ENCODE measurements at regions not wholly inside any gene's neighbourhood (a gene's known extent, or its start where the extent isn't known, plus 50 kb on each side); places are given as distances from the start of the nearest gene placed in this dataset.
"Not testable (repeated sequence)": the region's sequence is repeated elsewhere in the genome, so short reads cannot be mapped to it uniquely, and the experiment has no call there.

DNA sequence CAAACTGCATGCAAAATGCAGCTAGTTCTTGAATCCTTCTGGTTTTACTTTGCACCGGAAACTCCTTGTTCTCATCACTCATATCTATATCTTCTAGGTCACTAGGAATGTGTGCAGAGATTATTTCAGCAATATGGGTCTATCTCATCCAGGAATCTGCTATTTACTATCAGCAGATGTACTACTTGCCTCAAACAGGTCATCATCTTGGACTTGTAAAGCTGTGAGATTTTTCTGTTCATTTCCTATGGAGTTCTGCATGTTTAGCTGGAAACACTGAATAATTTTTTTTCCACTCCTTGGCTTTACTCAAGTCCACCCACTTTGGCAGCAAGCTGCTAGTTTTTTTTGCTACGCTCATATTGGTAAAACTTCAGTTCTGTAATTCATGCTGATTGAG is 334.8 kb downstream of the RPIA start:
- not testable (repeated sequence) for DNase-seq

DNA sequence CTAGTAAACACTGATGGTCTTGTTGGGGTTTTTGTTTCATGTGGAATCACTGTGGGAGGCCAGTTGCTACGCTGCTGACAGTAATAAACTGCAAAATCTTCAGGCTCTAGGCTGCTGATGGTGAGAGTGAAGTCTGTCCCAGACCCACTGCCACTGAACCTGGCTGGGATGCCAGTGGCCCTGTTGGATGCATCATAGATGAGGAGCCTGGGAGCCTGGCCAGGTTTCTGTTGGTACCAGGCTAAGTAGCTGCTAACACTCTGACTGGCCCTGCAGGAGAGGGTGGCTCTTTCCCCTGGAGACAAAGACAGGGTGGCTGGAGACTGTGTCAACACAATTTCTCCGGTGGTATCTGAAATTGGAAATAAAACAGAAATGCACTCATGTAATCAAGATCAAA is 335.6 kb downstream of the RPIA start:
- not testable (repeated sequence) for DNase-seq

DNA sequence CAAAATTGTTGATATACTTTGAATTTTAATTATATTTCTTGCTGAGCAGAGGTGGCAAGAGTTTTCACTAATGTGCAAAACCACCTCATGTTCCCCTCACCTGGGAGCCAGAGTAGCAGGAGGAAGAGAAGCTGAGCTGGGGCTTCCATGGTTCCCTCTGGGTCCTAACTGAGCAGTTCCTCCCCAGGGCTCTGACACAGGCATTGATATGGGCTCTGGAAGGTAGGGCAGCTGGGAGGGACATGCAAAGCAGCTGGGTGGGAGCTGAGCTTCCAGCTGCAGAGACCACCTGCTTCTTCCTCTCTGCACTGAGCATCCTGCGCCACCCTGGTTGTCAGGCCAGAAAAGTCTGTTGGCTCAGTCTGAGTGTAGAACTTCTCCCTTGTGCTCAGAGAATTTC is 336.1 kb downstream of the RPIA start:
- not testable (repeated sequence) for DNase-seq

DNA sequence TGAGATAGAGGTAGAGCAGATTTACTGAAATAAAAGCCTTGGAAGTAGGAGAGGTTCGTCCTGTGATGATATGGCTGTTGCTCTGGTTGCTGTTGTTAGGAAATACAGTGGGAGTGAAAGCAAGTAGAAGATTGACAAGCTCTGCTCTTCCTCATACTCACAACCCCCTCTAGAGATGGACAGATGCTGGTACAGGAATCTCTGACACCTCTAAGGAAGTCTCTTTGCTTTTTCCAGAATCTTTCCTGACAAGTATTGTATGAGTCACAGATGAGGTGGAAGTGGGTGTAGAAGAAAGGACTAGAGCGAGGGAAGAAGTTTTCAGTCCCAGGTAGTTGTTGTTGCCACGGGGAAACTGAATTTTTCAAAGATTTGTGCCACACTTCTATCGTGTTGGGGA is 337.8 kb downstream of the RPIA start:
- DNase-seq, result not testable (repeated sequence)

DNA sequence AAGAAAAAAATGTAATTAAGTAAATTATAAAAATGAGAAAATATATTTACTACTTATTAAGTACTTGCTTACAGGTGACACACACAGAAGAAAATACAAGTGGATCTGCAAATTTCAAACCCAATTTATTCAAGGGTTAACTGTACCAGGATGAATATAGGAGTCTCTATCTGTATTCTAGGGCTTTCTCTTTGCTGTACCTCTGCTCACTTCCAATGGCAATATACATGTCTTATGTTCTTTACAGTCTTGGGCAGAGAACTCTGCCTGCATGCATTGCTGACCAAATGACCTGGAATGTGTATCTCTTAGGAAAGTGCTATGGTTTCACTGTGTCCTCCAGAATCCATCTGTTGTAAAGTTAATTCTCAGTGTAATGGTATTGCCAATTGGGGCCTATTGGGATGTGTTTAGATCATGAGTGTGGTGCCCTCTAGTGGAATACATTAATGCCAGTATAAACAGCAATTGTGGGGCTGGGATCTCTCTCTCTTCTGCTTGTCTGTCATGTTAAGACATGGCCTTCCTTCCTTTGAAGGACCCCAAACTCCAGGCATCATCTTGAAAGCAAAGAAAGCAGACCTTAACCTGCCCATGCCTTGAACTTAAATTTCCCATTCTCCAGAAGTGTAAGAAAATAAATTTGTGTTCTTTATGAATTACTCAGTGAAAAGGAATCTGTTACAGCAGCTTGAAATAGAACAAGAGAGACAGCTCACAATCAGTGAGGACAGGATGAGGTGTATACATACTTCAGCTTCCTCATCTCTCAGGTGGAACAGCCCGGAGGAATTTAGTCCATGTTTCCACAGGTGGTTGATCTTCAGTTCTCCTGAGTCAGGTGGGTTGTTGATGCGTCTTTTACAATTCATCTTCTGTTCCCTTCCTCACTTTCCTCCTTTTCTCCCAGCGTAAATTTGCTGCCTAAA is 356.9 kb downstream of the RPIA start:
- peak in 1 of 2 donors; percentile 14 for DNase-seq

DNA sequence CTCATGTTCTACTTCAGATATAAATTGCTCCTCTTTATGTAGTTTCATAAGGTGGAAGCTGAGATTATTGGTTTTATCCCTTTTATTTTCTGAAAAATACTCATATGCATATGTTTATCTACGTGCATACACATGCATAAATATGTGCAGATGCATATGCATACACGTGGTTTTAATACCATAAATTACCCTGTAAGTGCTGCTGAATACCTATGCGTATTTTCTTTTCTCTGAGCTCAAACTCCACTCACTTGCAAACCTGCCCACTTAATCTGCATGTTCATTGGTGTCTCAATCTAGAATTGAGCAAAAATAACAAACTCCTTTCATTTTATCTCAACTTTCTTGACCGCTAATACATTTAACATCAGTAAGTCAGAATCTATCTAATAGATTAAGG is 367.1 kb downstream of the RPIA start:
- not testable (repeated sequence) for DNase-seq

DNA sequence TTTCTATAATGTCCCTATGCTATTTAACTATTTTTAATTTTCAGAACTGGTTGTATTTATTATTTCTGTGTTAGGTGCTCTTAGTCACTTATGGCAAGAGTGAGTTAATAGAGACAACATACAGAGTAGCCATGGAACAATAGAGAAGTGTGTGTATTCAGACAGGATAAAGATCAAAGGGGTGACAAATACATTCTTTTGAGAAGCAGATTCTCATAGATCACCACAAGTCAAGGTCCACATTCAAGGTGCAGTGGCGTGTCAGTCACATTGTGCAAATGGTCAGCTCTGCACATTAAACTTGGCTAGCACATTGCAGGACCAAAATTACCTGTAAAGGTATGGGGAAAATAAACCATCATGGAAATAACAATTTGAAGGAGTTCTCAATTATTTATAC is 369.7 kb downstream of the RPIA start:
- DNase-seq, result not testable (repeated sequence)

DNA sequence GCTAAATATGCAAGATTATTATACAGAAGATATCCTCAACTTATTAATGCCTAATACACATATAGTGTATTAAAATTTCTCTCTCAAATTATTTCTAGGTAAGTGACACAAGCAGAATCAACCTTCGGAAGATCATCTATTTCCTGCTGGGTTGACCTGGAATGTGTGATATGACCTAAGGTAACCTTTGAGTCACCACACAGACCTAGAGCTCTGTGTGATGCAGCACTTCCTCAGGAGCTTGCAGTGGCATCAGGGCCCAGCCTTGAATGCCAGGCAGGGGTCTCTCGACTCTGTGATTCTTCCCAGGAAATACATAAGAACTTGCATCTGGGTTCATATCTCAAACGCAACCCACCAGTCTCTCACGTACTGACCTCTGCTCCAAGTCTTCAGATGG is 385.3 kb downstream of the RPIA start:
- not testable (repeated sequence) for DNase-seq

DNA sequence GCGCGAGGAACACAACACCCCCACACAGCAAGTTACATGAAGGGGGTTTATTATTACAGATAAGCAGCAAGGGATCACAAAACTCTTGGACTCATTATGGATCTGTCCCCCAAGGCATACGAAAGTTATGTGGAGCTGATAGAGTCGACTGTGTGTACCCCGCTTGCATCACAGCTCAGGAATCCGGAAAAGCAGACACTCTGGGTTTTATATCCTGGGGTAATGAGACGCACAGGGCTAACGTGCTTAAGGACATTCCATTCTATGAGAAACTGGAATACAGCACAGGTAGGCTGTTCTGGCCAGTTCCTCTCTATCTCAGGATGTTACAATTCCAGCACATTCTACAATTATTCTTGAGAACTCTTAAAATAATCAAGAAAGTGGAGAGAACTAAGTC is 401.4 kb downstream of the RPIA start:
- not testable (repeated sequence) for DNase-seq

DNA sequence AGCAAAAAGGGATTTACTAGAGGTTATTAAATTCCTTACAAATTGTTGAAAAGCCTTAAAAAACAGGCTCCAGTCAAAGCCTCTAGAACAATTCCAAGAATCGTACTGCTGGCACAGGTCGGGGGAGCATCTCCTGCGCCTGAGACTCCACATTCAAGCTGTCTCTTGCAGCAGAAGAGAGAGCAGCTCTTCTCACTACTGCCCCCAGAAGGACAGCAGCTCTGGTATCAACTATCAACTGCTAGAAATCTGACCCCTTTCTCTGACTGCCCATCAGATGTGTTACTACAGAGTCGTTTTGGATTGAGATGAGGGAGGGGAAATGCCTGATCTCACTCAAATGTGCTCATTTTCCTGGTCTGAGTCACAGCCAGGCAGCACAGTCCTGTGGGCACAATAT is 403.6 kb downstream of the RPIA start:
- DNase-seq, result not testable (repeated sequence)

DNA sequence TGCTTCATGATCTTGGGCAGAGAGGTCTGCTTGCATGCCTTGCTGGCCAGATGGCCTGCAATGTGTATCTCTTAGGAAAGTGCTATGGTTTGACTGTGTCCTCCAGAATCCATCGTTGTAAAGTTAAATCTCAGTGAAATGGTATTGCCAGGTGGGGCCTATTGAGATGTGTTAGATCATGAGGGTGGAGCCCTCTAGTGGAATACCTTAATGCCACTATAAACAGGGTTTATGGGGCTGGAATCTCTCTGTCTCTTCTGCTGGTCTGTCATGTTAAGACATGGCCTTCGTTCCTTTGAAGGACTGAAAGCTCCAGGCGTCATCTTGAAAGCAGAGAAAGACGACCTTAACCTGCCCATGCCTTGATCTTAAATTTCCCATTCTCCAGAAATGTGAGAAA is 411.1 kb downstream of the RPIA start:
- DNase-seq, result not testable (repeated sequence)

DNA sequence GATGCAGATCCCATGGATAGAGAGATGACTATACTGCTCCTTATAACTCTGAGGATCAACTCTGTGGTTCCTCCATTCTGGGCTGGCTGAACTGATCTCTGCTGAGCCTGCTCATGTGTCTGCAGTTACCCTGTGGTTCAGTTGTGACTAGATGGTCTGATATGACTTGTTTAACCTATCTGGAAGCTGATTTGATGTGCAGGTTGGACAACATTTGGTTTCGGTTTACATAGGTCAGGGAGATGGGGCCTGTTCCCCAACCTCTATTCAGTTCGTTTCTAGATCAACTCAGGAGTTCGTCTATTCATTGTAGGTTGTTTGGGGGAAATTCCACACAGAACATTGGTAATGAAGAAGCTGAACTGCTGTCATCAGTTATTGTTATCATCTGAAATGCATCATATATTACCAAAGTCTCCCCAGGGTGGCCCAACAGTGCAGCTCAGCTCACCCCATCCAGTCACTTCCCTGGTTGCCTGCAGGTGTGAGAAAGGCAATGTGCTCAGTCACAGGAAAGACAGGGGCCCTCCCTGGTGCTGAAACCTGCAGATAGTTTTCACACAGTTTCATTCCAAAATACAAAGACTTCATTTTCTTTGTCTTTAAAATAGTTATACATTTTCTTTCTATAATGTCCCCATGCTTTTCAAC is 415.0 kb downstream of the RPIA start:
- not testable (repeated sequence) for DNase-seq

DNA sequence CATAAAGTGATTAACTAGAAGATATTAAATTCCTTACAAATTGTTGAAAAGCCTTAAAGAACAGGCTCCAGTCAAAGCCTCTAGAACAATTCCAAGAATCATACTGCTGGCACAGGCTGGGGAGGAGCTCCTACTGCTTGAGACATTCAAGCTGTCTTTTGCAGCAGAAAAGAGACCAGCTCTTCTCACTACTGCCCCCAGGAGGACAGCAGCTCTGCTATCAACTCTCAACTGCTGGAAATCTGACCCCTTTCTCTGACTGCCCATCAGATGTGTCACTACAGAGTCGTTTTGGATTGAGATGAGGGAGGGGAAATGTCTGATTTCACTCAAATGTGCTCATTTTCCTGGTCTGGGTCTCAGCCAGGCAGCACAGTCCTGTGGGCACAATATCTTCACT is 421.0 kb downstream of the RPIA start:
- not testable (repeated sequence) for DNase-seq

DNA sequence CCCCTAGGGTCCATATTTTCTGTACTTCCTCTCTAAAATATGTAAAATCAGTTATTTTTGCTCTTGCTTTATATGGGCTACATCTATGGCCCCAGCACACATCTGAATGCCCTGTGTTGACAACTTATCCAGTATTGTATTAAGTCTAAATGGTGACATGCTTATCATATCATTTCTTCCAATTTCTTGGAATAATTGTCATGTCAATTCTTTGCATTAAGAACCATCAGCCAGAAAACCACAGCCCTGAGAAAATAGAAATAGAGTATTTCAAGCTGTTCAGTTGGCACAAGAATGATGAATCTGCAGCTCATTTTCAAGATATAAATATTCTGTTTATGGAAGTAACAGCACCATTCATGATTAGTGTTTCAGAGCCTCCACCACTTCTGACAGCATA is 421.8 kb downstream of the RPIA start:
- DNase-seq, result not testable (repeated sequence)

DNA sequence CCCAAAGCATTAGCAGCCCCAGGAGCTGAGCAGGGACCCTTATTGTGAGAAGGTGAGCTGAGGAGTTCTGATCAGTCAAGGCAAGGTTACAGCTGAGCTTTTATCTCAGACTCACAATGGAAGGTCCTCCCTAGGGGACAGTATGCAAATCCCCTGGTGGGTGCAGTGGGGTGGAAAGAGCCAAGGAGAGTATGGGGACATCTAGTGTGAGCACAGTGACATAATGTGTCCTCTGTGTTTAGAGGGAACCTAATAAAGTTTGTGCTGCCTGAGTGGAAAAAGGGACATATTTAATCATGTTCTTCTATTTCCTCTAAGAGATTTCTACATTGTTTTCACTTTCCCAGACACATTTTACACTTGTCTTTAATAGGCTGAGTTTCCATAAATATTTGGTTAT is 438.0 kb downstream of the RPIA start:
- not testable (repeated sequence) for DNase-seq

DNA sequence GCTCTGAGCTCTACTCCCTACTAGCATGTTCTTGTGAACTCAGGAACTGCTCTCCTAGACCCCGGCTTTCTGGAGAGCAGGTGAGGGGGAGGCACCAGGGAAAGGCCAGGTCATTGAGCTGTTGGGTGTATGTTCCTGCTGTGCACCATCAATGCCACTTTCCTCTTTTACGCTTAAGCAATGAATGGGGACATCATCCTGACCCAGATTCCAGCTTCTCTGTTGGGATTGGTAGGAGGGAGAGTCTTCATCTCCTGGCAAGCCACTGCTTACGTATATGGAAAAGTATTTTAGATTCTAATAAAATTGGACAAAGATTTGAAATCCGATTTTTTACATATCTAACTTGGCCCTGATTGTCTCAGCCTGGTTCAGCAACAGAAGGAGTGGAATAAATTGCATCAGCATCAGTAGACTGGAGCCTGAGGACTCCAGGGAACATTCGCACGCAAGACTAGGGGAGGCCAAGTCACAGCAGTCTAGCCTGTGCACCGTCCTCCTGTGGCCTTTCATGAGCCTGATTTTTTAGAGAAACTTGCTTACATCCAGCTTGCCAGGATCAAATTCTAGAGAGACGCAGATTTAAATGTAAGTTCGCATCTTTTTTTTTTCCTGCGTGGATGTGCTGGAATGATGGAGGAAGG is 439.3 kb downstream of the RPIA start:
- not testable (repeated sequence) for DNase-seq

DNA sequence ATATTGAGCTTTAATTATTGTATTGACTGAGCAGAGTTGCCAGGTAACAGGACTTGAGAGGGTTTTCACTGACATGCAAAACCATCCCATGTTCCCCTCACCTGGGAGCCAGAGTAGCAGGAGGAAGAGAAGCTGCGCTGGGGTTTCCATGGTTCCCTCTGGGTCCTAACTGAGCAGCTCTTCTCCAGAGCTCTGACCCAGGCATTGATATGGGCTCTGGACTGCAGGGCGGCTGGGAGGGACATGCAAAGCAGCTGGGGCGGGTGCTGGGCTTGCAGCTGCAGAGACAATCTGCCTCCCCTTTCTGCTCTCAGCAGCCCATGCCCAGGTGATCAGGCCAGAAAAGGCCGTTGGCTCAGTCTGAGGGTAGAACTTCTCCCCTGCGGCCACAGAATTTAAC is 451.5 kb downstream of the RPIA start:
- not testable (repeated sequence) for DNase-seq

DNA sequence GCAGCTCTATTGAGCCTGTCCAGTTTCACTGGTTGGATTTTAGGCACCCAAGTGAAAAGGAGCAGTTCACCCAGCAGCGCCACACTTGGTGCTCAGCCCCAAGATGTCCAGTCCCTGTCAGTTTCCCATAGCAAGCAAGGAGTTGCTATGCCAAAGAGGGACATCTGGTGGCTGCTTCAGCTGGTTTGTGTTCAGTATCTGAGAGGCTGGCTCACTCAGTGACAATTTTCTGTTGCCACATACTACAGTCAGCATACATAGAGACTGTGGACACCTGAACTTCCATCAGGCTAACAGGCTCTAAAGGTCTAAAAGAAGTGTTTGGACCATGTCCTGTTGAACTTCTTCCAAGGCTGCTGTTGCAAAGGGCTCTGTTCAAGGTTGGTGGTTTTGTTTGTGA is 453.9 kb downstream of the RPIA start:
- not testable (repeated sequence) for DNase-seq

DNA sequence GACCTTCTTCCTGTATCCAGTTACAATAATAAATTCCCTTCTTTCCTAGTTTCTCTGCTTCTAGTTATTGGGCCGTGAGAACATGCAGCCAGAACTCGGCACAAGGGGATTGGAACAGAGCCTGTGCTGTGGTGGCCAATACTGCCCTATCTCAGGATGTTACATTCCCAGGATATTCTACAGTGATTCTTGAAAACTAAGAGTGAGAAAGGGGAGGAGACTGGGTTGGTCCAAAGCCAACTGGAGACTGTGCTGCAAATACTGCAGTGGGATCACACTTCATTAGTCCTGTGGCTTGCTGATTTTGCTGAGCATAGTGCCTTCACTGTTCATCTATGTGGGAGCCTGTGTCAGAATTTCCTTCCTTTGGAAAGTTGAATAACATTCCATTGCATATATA is 456.8 kb downstream of the RPIA start:
- DNase-seq, result not testable (repeated sequence)

DNA sequence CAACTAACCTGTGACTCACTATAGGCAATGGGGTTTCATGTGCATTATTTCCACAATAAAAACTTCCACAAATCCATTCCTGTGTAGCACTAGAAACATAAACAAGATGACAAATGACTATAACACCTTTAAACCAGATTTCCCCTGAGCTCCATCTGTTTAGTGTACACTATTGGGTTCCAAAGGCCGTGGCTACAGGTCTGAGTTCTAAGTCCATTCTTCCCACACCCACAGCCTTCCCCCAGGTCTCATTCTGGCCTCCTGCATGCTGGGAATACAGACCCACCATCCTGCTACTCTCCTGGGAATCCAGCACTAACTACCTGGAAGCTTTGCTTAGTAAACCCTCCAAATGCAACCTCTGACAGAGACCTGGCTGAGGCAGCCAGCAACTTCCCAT is 460.2 kb downstream of the RPIA start:
- DNase-seq, result not testable (repeated sequence)

DNA sequence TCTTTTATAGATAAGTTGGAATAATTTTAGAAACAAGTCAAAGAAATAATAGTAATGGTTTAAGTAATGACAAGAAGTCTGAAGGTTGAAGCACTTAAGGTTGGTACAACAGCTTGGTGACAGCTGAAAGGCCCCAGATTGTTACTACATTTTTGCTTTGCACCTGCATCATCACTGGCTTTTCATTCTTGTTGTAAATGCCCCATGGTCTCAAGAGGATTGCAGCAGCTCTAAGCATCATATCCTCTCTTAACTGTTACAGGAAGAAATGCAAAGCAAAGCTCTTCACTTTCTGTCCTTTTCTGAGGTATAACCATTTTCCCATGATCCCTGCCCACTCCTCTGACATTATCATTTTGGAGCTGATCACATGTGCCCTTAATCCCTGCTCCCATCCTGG is 461.0 kb downstream of the RPIA start:
- DNase-seq, result not testable (repeated sequence)

DNA sequence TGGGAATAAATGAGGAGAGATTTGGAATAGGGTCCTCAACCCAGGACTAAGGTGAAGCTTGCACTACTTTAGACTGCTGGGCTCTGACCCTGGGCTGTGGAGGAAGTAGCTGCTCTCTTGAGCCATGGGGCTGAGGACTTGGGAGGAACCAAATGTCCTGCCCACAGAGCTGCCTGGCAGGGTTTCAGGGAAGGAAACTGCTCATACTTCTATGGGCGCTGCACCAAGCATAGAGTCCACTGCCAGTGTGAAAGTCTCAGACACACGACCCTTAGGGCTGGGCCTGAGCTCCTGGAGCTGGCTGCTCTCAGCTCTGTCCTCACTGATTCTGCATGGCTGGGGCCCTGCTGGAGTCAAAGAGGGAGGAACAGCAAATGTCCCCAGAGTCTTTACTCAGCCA is 461.7 kb downstream of the RPIA start:
- DNase-seq, result not testable (repeated sequence)

DNA sequence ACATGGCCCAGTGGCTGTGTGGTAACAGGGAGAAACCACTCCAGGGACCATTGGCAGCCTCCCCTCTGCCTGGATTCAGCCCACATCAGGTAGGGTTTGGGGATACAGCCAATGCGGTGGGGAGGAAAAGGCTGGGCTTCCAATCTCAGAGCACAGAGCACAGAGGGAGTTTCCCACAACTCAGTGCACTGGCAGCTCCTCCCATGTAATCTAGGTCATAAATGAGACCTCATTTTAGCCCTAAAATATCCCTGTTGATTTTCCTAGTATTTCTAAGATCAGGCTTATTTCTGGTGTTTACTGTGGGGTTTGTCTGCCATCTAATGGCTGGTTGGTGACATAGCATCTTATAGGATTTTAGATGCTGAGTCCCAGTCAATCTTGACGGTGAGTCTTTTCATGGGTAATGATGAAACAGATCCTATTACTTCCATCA is 462.8 kb downstream of the RPIA start:
- not testable (repeated sequence) for DNase-seq
